ENCODE measurements at regions not wholly inside any gene's neighbourhood (a gene's known extent, or its start where the extent isn't known, plus 50 kb on each side); places are given as distances from the start of the nearest gene placed in this dataset.

- TF ChIP-seq CTCF (IDR thresholded peaks at IDR 0.05; ENCODE audit: low read depth, low read length), result no peak; the same call in 1 of the 2 replicates
- DNase-seq (ENCODE audit: extremely low read depth, low read depth), result no peak
These were observed 264.2 kb downstream of the SEC14L1 start for GRCh38 chr17:77404812-77405581.

- DNase-seq (ENCODE audit: extremely low read depth, low read depth), result no peak
- no peak for TF ChIP-seq CTCF (IDR thresholded peaks at IDR 0.05; ENCODE audit: low read depth, low read length)
These were observed 265.3 kb downstream of the SEC14L1 start for GRCh38 chr17:77405867-77406732.

GRCh38 chr17:77407321-77408277, 266.8 kb downstream of the SEC14L1 start:
- no peak for TF ChIP-seq CTCF (IDR thresholded peaks at IDR 0.05; ENCODE audit: low read depth, low read length)
- no peak for DNase-seq (ENCODE audit: extremely low read depth, low read depth)

DNA sequence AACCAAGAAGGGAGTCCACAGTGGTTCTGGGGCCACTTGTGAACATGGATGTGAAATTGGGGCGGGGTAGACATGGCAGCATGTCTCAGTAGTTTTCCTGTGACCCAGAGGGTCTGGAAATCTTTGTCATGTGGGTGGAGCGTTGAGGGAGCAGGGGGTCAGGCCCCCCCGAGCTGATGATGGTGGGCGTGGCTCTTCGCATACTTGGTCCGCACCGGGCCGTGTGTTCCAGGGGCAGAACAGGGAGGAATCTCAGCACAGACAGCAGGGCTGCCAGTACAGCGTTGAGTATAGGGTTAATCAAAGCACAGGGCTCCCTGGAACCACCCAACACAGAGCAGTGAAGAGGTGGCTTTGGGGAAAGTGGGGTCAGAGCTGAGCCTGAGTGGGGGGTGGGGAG, 267.5 kb downstream of the SEC14L1 start:
- TF ChIP-seq CTCF (IDR thresholded peaks at IDR 0.05; ENCODE audit: low read depth, low read length), result no peak
- no peak for DNase-seq (ENCODE audit: extremely low read depth, low read depth)

GRCh38 chr17:77409282-77410161, 268.8 kb downstream of the SEC14L1 start:
- no peak for DNase-seq (ENCODE audit: extremely low read depth, low read depth)
- TF ChIP-seq CTCF (IDR thresholded peaks at IDR 0.05; ENCODE audit: low read depth, low read length), result no peak

DNA sequence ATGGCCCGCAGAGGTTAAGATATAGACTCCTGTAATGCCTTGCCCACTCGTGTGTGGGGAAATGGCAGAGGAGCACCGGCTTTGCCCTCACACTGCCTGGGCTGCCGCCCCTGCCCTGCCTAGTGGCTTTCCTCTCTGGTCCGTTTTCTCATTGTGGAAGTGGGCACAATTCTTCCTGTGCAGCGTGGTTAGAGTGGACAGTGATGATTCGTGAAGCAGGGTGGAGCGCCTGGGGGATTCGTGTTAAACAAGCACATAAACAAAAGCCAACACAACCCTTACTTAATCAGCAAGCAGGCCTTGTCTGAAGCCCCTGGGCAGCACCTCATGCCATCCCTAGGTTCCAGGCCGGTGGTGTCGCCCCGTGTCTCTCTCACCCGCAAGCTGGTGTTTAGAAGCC, 269.7 kb downstream of the SEC14L1 start:
- TF ChIP-seq CTCF (IDR thresholded peaks at IDR 0.05; ENCODE audit: low read depth, low read length), result no peak
- DNase-seq (ENCODE audit: extremely low read depth, low read depth), result no peak

Data from AG09319 (cell line).